Uterus (tissue), 3 donors: ENCODE measurements at regions not wholly inside any gene's neighbourhood (a gene's known extent, or its start where the extent isn't known, plus 50 kb on each side); places are given as distances from the start of the nearest gene placed in this dataset.

Source experiments
- DNase-seq, 2 donors: peaks; one replicate each; pipeline ENCODE4 v3.0.0-alpha.2; 2019 to 2020
- H3K27ac ChIP-seq, 2 donors: fragments of 200-600 bp; sonication (generic); 1 replicate in 1 of 2; 2 replicates in 1 of 2; pipeline ENCODE4 v1.5.1; 2016 to 2018
- H3K27me3 ChIP-seq, 2 donors: fragments of 200-600 bp; sonication (generic); one replicate each; pipeline ENCODE4 v1.5.1; 2018 to 2019; ENCODE audit warnings: control low read depth in 1 of 2
- H3K36me3 ChIP-seq, 2 donors: fragments of 200-600 bp; sonication (generic); one replicate each; pipeline ENCODE4 v1.5.1; 2019; ENCODE audit warnings: control low read depth in 1 of 2
- H3K4me1 ChIP-seq, 2 donors: fragments of 200-600 bp; sonication (generic); one replicate each; pipeline ENCODE4 v1.5.1; 2018 to 2019; ENCODE audit warnings: control low read depth in 1 of 2
- H3K4me3 ChIP-seq, 2 donors: fragments of 200-600 bp; sonication (generic); 1 replicate in 1 of 2; 2 replicates in 1 of 2; pipeline ENCODE4 v1.5.1; 2018 to 2019; ENCODE audit warnings: mild to moderate bottlenecking in 1 of 2
- H3K9me3 ChIP-seq, 2 donors: fragments of 200-600 bp; sonication (generic); one replicate each; pipeline ENCODE4 v1.5.1; 2019; ENCODE audit warnings: control low read depth in 1 of 2
- POLR2A ChIP-seq, 2 donors: fragments of 450-650 bp; IDR thresholded peaks; one replicate each; pipeline ENCODE4 v1.6.1; 2016; ENCODE audit warnings: antibody characterized with exemption in 2 of 2, mild to moderate bottlenecking in 1 of 2, moderate library complexity in 1 of 2
- intact Hi-C: fragments of 100-400 bp; cut with DNase I; formaldehyde crosslinking; loops from one replicate; pipeline ENCODE4 v1.15.1; 2023; ENCODE audit warnings: low total_unique reads
- TF ChIP-seq, protein P1 (sequence below), 4 experiments: fragments of 200-600 bp in 2 of 4; fragments of 450-650 bp in 2 of 4; sonication (generic) in 2 of 4; IDR thresholded peaks; one replicate each; pipeline ENCODE4 v1.5.1; 2016 to 2019; ENCODE audit warnings: antibody characterized with exemption in 4 of 4, mild to moderate bottlenecking in 2 of 4, moderate library complexity in 1 of 4
- donor health status: DM: yes; HTN: yes; CAD: no.

DNA sequence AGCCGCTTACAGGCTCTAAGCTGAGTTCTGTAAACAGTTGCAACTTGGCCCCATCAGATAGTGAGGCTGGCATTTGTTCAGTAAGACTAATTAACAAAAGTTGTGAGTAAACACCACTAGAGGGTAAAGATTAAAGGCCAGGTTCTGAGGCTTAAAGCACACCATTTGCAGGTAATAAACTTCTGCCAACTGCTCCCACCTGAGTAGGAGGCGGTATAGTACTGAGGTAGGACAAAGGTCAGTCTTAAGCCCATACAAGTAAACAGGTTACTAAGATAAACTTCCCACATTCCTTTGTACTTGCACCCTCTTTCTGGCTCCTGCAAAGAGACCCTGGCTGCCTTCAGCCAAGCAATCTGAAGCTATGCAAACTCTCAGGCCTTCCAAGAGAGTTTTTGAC, 419.6 kb downstream of the DNAH5 start:
- intact Hi-C loops: no loop called here
- no peaks in the 10 kb centered on the region for H3K36me3 ChIP-seq
- no peak for TF ChIP-seq POLR2A (IDR thresholded peaks at IDR 0.05)
- TF ChIP-seq, protein P1, sequence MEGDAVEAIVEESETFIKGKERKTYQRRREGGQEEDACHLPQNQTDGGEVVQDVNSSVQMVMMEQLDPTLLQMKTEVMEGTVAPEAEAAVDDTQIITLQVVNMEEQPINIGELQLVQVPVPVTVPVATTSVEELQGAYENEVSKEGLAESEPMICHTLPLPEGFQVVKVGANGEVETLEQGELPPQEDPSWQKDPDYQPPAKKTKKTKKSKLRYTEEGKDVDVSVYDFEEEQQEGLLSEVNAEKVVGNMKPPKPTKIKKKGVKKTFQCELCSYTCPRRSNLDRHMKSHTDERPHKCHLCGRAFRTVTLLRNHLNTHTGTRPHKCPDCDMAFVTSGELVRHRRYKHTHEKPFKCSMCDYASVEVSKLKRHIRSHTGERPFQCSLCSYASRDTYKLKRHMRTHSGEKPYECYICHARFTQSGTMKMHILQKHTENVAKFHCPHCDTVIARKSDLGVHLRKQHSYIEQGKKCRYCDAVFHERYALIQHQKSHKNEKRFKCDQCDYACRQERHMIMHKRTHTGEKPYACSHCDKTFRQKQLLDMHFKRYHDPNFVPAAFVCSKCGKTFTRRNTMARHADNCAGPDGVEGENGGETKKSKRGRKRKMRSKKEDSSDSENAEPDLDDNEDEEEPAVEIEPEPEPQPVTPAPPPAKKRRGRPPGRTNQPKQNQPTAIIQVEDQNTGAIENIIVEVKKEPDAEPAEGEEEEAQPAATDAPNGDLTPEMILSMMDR (IDR thresholded peaks at IDR 0.05): no peak
- no peak for DNase-seq
- H3K4me1 ChIP-seq: no peaks in the 10 kb centered on the region
- H3K27ac ChIP-seq: no peak overlapping the region
- H3K9me3 ChIP-seq: no peaks in the 10 kb centered on the region
- no peak overlapping the region for H3K4me3 ChIP-seq
- no peaks in the 10 kb centered on the region for H3K27me3 ChIP-seq

DNA sequence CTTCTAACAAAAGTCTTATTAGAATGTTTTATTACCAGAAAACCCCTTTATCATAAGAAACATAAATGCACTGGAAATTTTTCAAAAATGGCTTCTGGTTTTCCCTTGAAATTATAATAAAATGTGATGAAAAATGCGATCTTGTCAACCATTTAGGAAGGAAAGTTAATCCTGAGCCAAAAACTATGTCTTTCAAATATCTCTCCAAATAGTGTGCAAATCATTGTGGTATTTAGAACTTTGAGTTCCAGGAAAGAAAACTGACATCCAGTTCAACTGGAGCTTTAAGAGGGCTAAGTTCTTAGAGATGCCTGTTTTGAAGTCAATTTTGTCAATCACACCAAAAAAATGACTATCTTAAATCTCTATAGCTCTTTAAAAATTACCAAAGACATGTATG, 425.4 kb downstream of the DNAH5 start:
- intact Hi-C loops: no loop called here
- DNase-seq: no peak
- Histone ChIP-seq H3K36me3 (no peaks in the 10 kb centered on the region), H3K9me3 (no peaks in the 10 kb centered on the region), H3K4me1 (no peaks in the 10 kb centered on the region), H3K27me3 (no peaks in the 10 kb centered on the region), H3K27ac (no peak overlapping the region), H3K4me3 (no peak overlapping the region)
- TF ChIP-seq POLR2A (IDR thresholded peaks at IDR 0.05): no peak
- TF ChIP-seq, protein P1 (IDR thresholded peaks at IDR 0.05): no peak

DNA sequence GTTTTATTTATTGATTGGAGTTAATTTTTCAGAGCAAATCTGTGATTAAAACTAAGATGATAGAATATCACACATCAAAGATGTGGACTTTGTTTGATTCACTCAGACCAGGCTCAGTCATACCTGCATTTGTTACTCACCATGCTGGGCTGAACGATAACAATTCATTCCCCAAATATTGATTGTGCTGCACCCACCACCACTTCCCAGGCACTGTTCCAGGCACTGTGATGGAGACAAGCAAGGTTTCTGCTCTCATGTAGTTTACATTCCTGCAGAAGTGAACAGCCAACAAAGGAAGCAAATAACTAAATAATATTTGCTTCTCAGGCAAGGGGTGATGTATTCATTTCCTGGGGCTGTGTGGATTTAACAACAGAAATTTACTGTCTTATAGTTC, 428.3 kb downstream of the DNAH5 start:
- Histone ChIP-seq H3K4me1 (no peaks in the 10 kb centered on the region), H3K27me3 (no peaks in the 10 kb centered on the region), H3K4me3 (no peak overlapping the region), H3K36me3 (no peaks in the 10 kb centered on the region), H3K9me3 (no peaks in the 10 kb centered on the region), H3K27ac (no peak overlapping the region)
- no peak for DNase-seq
- no peak for TF ChIP-seq POLR2A (IDR thresholded peaks at IDR 0.05)
- TF ChIP-seq, protein P1 (IDR thresholded peaks at IDR 0.05): no peak
- intact Hi-C loops: no loop called here

DNA sequence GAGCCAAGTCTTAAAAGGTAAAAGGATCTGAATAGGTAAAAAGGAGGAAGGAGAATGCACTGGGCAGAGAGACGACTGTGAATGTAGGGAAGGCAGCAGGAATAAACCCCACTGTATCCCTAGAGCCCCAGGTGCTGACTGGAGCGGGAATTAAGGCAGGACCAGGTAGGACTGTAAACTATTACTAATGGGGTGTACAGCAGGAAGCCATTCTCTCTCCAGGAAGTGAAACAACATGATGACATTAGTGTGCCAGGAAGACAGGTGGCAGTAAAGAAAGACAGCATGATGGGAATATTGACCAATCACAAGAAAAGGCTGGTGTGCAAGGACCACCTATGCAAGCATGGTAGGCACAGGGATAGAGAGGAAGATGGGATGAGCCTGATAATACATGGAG, 433.0 kb downstream of the DNAH5 start:
- Histone ChIP-seq H3K27ac (no peak overlapping the region), H3K4me1 (no peaks in the 10 kb centered on the region), H3K4me3 (no peak overlapping the region), H3K27me3 (no peaks in the 10 kb centered on the region), H3K9me3 (no peaks in the 10 kb centered on the region), H3K36me3 (no peaks in the 10 kb centered on the region)
- no peak for DNase-seq
- intact Hi-C loops: no loop called here
- no peak for TF ChIP-seq POLR2A (IDR thresholded peaks at IDR 0.05)
- TF ChIP-seq, protein P1 (IDR thresholded peaks at IDR 0.05): no peak

DNA sequence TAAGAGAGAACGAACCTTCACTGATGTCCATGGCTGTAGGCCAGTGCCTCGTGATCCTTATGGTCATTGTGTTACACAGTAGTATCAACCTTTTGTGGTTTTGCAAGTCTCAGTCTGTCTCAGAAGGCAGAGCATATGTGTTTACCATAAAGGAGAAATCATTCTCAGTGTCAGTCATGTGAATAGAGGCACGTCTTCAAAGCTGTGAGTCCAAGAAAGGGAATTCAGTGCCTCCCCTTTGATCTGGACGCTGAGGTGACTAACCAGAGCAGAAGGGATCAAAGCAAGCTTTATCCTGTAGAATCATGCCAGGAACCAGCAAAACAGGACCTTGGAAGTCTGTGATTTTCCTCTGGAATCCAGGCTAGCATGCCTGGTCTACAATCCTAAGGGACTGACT, 433.9 kb downstream of the DNAH5 start:
- TF ChIP-seq POLR2A (IDR thresholded peaks at IDR 0.05): no peak
- TF ChIP-seq, protein P1 (IDR thresholded peaks at IDR 0.05): no peak
- no peak for DNase-seq
- no peaks in the 10 kb centered on the region for H3K36me3 ChIP-seq

More for the DNA sequence above, 433.9 kb downstream of the DNAH5 start:
- no peaks in the 10 kb centered on the region for H3K27me3 ChIP-seq
- intact Hi-C loops: no loop called here
- H3K27ac ChIP-seq: no peak overlapping the region
- no peaks in the 10 kb centered on the region for H3K9me3 ChIP-seq
- H3K4me3 ChIP-seq: no peak overlapping the region
- no peaks in the 10 kb centered on the region for H3K4me1 ChIP-seq
